Lower leg skin (tissue), 3 donors: ENCODE measurements at regions not wholly inside any gene's neighbourhood (a gene's known extent, or its start where the extent isn't known, plus 50 kb on each side); places are given as distances from the start of the nearest gene placed in this dataset.

ENCODE experiments used
- CTCF ChIP-seq, 3 donors: fragments of 450-650 bp; IDR thresholded peaks; one replicate each; pipeline ENCODE4 v1.5.1; 2016; ENCODE audit warnings: antibody characterized with exemption in 3 of 3, mild to moderate bottlenecking in 3 of 3, moderate library complexity in 2 of 3
- POLR2A ChIP-seq, 2 donors: fragments of 450-650 bp; IDR thresholded peaks; one replicate each; pipeline ENCODE4 v1.6.1; 2016 to 2017; ENCODE audit warnings: antibody characterized with exemption in 2 of 2, mild to moderate bottlenecking in 1 of 2, moderate library complexity in 1 of 2

- TF ChIP-seq CTCF (IDR thresholded peaks at IDR 0.05) (no peak), POLR2A (IDR thresholded peaks at IDR 0.05) (no peak)
These were observed 515.9 kb downstream of the SLC4A3 start for GRCh38 chr2:220143336-220143735.
